Stimulated activated effector memory CD8-positive, alpha-beta T cell treated with anti-CD3 and anti-CD28 coated beads, Interleukin-12 subunit alpha, Interleukin-12 subunit beta, amount 100 ng/mL, for 72 hours (primary cell): ENCODE measurements at regions not wholly inside any gene's neighbourhood (a gene's known extent, or its start where the extent isn't known, plus 50 kb on each side); places are given as distances from the start of the nearest gene placed in this dataset.
"Not testable (repeated sequence)": the region's sequence is repeated elsewhere in the genome, so short reads cannot be mapped to it uniquely, and the experiment has no call there.

Experiments used
- ATAC-seq: fragments of 150-1000 bp; cut with Tn5 transposase; 2 replicates; pipeline ENCODE4 v1.10.0; 2021
- DNase-seq, 2 donors: peaks; one replicate each; pipeline ENCODE4 v3.0.0; 2021 to 2022; ENCODE audit warnings: low spot score in 2 of 2
- H3K27ac Mint-ChIP-seq: one replicate; pipeline ENCODE4 v1.8.0; 2022; ENCODE audit warnings: mild to moderate bottlenecking, mixed read lengths
- H3K36me3 Mint-ChIP-seq: one replicate; pipeline ENCODE4 v1.8.0; 2022; ENCODE audit warnings: mild to moderate bottlenecking, mixed read lengths
- H3K4me1 Mint-ChIP-seq: one replicate; pipeline ENCODE4 v1.8.0; 2022; ENCODE audit warnings: mixed read lengths
- H3K4me3 Mint-ChIP-seq: one replicate; pipeline ENCODE4 v1.8.0; 2022; ENCODE audit warnings: mild to moderate bottlenecking, mixed read lengths
- H3K9me3 Mint-ChIP-seq: one replicate; pipeline ENCODE4 v1.8.0; 2022; ENCODE audit warnings: mixed read lengths

GRCh38 chr9:109986521-109986991, 206.6 kb downstream of the PALM2AKAP2 start:
- DNase-seq (no peak), ATAC-seq (no peak)
- no peaks in the 10 kb centered on the region for H3K36me3 Mint-ChIP-seq
- peaks cover 2% of the 10 kb centered on the region for H3K9me3 Mint-ChIP-seq
- no peak overlapping the region for H3K27ac Mint-ChIP-seq
- H3K4me3 Mint-ChIP-seq, result no peak overlapping the region
- no peaks in the 10 kb centered on the region for H3K4me1 Mint-ChIP-seq

GRCh38 chr9:109989296-109989695, 209.3 kb downstream of the PALM2AKAP2 start:
- no peaks in the 10 kb centered on the region for H3K36me3 Mint-ChIP-seq
- ATAC-seq (no peak), DNase-seq (no peak)
- no peak overlapping the region for H3K27ac Mint-ChIP-seq
- peaks cover 2% of the 10 kb centered on the region for H3K9me3 Mint-ChIP-seq
- H3K4me1 Mint-ChIP-seq, result no peaks in the 10 kb centered on the region
- H3K4me3 Mint-ChIP-seq, result no peak overlapping the region

- H3K9me3 Mint-ChIP-seq, result peaks cover 2% of the 10 kb centered on the region
- DNase-seq (no peak), ATAC-seq (no peak)
- no peak overlapping the region for H3K4me3 Mint-ChIP-seq
- no peaks in the 10 kb centered on the region for H3K36me3 Mint-ChIP-seq
- no peaks in the 10 kb centered on the region for H3K4me1 Mint-ChIP-seq
- no peak overlapping the region for H3K27ac Mint-ChIP-seq
These were observed 210.5 kb downstream of the PALM2AKAP2 start for GRCh38 chr9:109990541-109990940.

- H3K4me3 Mint-ChIP-seq, result no peak overlapping the region
- peaks cover 2% of the 10 kb centered on the region for H3K9me3 Mint-ChIP-seq
- ATAC-seq (no peak), DNase-seq (no peak)
- no peak overlapping the region for H3K27ac Mint-ChIP-seq
- no peaks in the 10 kb centered on the region for H3K36me3 Mint-ChIP-seq
- H3K4me1 Mint-ChIP-seq, result no peaks in the 10 kb centered on the region
These were observed 212.3 kb downstream of the PALM2AKAP2 start for GRCh38 chr9:109992293-109992692.

- DNase-seq, result no peak
- ATAC-seq, result no peak
These were observed 213.4 kb downstream of the PALM2AKAP2 start for GRCh38 chr9:109993250-109993978.

GRCh38 chr9:109994141-109994540, 213.8 kb downstream of the C9orf152 start:
- H3K27ac Mint-ChIP-seq, result no peak overlapping the region

More at GRCh38 chr9:109993250-109993978, 213.4 kb downstream of the PALM2AKAP2 start:
- H3K27ac Mint-ChIP-seq, result no peak overlapping the region
- H3K36me3 Mint-ChIP-seq, result no peaks in the 10 kb centered on the region
- no peaks in the 10 kb centered on the region for H3K4me1 Mint-ChIP-seq
- no peak overlapping the region for H3K4me3 Mint-ChIP-seq
- no peaks in the 10 kb centered on the region for H3K9me3 Mint-ChIP-seq

GRCh38 chr9:109996936-109997580, 210.9 kb downstream of the C9orf152 start:
- H3K36me3 Mint-ChIP-seq, result no peaks in the 10 kb centered on the region
- no peak for ATAC-seq
- no peaks in the 10 kb centered on the region for H3K9me3 Mint-ChIP-seq
- no peaks in the 10 kb centered on the region for H3K4me1 Mint-ChIP-seq
- no peak for DNase-seq
- no peak overlapping the region for H3K4me3 Mint-ChIP-seq
- no peak overlapping the region for H3K27ac Mint-ChIP-seq

More at GRCh38 chr9:109994141-109994540, 213.8 kb downstream of the C9orf152 start:
- no peak for DNase-seq
- Mint-ChIP-seq H3K4me1 (no peaks in the 10 kb centered on the region), H3K9me3 (no peaks in the 10 kb centered on the region), H3K4me3 (no peak overlapping the region), H3K36me3 (no peaks in the 10 kb centered on the region)
- no peak for ATAC-seq

GRCh38 chr9:109997682-109998081, 210.3 kb downstream of the C9orf152 start:
- DNase-seq (no peak), ATAC-seq (no peak)
- H3K4me1 Mint-ChIP-seq, result no peaks in the 10 kb centered on the region
- no peak overlapping the region for H3K27ac Mint-ChIP-seq
- H3K36me3 Mint-ChIP-seq, result no peaks in the 10 kb centered on the region
- H3K9me3 Mint-ChIP-seq, result no peaks in the 10 kb centered on the region
- no peak overlapping the region for H3K4me3 Mint-ChIP-seq

GRCh38 chr9:110005521-110005920, 202.4 kb downstream of the C9orf152 start:
- not testable (repeated sequence) for H3K9me3 Mint-ChIP-seq, H3K27ac Mint-ChIP-seq, DNase-seq, ATAC-seq, H3K36me3 Mint-ChIP-seq, H3K4me3 Mint-ChIP-seq
- H3K4me1 Mint-ChIP-seq, result peaks cover 13% of the 10 kb centered on the region

- ATAC-seq (no peak), DNase-seq (no peak)
- peaks cover 4% of the 10 kb centered on the region for H3K9me3 Mint-ChIP-seq
- no peaks in the 10 kb centered on the region for H3K36me3 Mint-ChIP-seq
- H3K4me3 Mint-ChIP-seq, result no peak overlapping the region
- H3K4me1 Mint-ChIP-seq, result peaks cover 13% of the 10 kb centered on the region
- no peak overlapping the region for H3K27ac Mint-ChIP-seq
These were observed 201.3 kb downstream of the C9orf152 start for GRCh38 chr9:110006657-110007056.

- no peak overlapping the region for H3K27ac Mint-ChIP-seq
- H3K36me3 Mint-ChIP-seq, result no peaks in the 10 kb centered on the region
- no peak overlapping the region for H3K4me3 Mint-ChIP-seq
- no peak for ATAC-seq
- H3K9me3 Mint-ChIP-seq, result peaks cover 4% of the 10 kb centered on the region
- no peak for DNase-seq
- H3K4me1 Mint-ChIP-seq, result peaks cover 13% of the 10 kb centered on the region
These were observed 200.3 kb downstream of the C9orf152 start for GRCh38 chr9:110007477-110008270.

- no peak for ATAC-seq
- peaks cover 13% of the 10 kb centered on the region for H3K4me1 Mint-ChIP-seq
- no peak overlapping the region for H3K4me3 Mint-ChIP-seq
- H3K36me3 Mint-ChIP-seq, result no peaks in the 10 kb centered on the region
- no peak for DNase-seq
- no peak overlapping the region for H3K27ac Mint-ChIP-seq
- peaks cover 2% of the 10 kb centered on the region for H3K9me3 Mint-ChIP-seq
These were observed 199.3 kb downstream of the C9orf152 start for GRCh38 chr9:110008663-110009062.

- H3K9me3 Mint-ChIP-seq, result no peaks in the 10 kb centered on the region
- no peak for DNase-seq
These were observed 196.2 kb downstream of the C9orf152 start for GRCh38 chr9:110011628-110012320.

GRCh38 chr9:110013064-110013463, 194.9 kb downstream of the C9orf152 start:
- Mint-ChIP-seq H3K36me3 (no peaks in the 10 kb centered on the region), H3K27ac (no peak overlapping the region), H3K9me3 (no peaks in the 10 kb centered on the region), H3K4me3 (no peak overlapping the region), H3K4me1 (no peaks in the 10 kb centered on the region)
- ATAC-seq, result no peak
- DNase-seq, result no peak

More at GRCh38 chr9:110011628-110012320, 196.2 kb downstream of the C9orf152 start:
- Mint-ChIP-seq H3K4me3 (no peak overlapping the region), H3K4me1 (no peaks in the 10 kb centered on the region), H3K27ac (no peak overlapping the region), H3K36me3 (no peaks in the 10 kb centered on the region)
- ATAC-seq, result no peak

- Mint-ChIP-seq H3K9me3 (no peaks in the 10 kb centered on the region), H3K4me1 (no peaks in the 10 kb centered on the region), H3K27ac (no peak overlapping the region), H3K36me3 (no peaks in the 10 kb centered on the region), H3K4me3 (no peak overlapping the region)
- DNase-seq, result no peak
- peak; percentile 55 for ATAC-seq
These were observed 192.2 kb downstream of the C9orf152 start for GRCh38 chr9:110015759-110016158.
